Lower leg skin (tissue), 4 donors: ENCODE measurements at regions not wholly inside any gene's neighbourhood (a gene's known extent, or its start where the extent isn't known, plus 50 kb on each side); places are given as distances from the start of the nearest gene placed in this dataset.
"Not testable (repeated sequence)": the region's sequence is repeated elsewhere in the genome, so short reads cannot be mapped to it uniquely, and the experiment has no call there.

Experiments used
- DNase-seq, 2 donors: peaks; one replicate each; pipeline ENCODE4 v3.0.0-alpha.2; 2019; ENCODE audit warnings: low spot score in 2 of 2
- H3K4me3 ChIP-seq: fragments of 200-600 bp; sonication (generic); 2 replicates; pipeline ENCODE4 v1.5.1; 2017; ENCODE audit warnings: mild to moderate bottlenecking, low read depth; ENCODE audit not compliant: poor library complexity, severe bottlenecking
- POLR2A ChIP-seq, 2 donors: fragments of 450-650 bp; IDR thresholded peaks; one replicate each; pipeline ENCODE4 v1.6.1; 2016 to 2017; ENCODE audit warnings: antibody characterized with exemption in 2 of 2, mild to moderate bottlenecking in 1 of 2, moderate library complexity in 1 of 2
- WGBS, 2 donors: methylation state at CpG; one replicate each; pipeline ENCODE4 v1.1.5; 2018; 5-methylcytosine and 5-hydroxymethylcytosine counted together
- intact Hi-C: fragments of 100-400 bp; cut with DNase I; formaldehyde crosslinking; loops from one replicate; pipeline ENCODE4 v1.15.0; 2023; ENCODE audit warnings: low total_unique reads
- TF ChIP-seq, protein P1 (sequence below), 3 donors: fragments of 450-650 bp; IDR thresholded peaks; one replicate each; pipeline ENCODE4 v1.5.1; 2016; ENCODE audit warnings: antibody characterized with exemption in 3 of 3, mild to moderate bottlenecking in 3 of 3, moderate library complexity in 2 of 3

DNA sequence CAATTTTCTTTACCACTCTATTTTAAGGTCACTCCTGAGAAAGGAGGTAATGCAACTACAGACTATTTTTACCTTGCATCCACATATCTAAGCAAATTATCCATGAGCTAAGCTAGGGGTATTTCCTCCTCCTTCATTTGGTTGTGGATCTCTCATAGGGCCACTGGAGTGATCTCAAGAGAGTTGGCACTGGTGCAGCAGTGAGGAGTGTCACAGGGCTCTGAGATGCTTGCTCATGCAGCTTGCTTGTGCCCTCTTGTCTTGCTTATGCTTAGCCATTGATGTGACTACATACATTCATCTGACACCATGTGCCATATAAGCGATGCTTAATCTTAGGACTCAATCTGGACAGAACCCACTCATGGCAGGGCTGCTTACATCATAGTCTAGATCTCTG is 950.3 kb downstream of the TSN start:
- intact Hi-C loops = no loop called here
- no peak overlapping the region for H3K4me3 ChIP-seq
- no peak for DNase-seq
- TF ChIP-seq POLR2A (IDR thresholded peaks at IDR 0.05) = no peak
- TF ChIP-seq, protein P1, sequence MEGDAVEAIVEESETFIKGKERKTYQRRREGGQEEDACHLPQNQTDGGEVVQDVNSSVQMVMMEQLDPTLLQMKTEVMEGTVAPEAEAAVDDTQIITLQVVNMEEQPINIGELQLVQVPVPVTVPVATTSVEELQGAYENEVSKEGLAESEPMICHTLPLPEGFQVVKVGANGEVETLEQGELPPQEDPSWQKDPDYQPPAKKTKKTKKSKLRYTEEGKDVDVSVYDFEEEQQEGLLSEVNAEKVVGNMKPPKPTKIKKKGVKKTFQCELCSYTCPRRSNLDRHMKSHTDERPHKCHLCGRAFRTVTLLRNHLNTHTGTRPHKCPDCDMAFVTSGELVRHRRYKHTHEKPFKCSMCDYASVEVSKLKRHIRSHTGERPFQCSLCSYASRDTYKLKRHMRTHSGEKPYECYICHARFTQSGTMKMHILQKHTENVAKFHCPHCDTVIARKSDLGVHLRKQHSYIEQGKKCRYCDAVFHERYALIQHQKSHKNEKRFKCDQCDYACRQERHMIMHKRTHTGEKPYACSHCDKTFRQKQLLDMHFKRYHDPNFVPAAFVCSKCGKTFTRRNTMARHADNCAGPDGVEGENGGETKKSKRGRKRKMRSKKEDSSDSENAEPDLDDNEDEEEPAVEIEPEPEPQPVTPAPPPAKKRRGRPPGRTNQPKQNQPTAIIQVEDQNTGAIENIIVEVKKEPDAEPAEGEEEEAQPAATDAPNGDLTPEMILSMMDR (IDR thresholded peaks at IDR 0.05) = no peak
- WGBS, 2 donors = 90 to 100% methylated on average over 1 of the region's 1 CpG

DNA sequence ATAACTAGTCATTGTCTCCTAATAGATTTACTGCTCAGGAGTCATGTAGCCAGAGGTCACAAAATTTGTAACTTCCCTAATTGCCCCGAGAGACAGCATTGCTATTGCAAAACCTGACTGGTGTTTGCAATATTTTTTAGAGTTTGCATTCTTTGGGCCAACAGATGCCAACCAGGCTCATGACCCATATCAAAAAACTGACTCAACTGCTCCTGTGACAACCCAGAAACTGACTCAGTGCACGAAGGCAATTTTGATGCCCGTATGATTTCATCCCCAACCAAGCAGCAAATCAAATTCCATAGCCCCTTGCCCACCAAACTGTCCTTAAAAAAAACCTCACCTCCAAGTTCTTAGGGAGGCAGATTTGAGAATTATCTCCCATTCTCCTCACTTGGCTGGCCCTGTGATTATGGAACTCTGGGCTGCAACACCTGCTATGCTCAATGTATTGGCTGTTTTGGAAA is 951.3 kb downstream of the TSN start:
- intact Hi-C loops = no loop called here
- no peak for DNase-seq
- TF ChIP-seq, protein P1 (IDR thresholded peaks at IDR 0.05) = no peak
- TF ChIP-seq POLR2A (IDR thresholded peaks at IDR 0.05) = no peak
- no peak overlapping the region for H3K4me3 ChIP-seq
- WGBS, 2 donors = 62 to 78% methylated on average over 3 of the region's 3 CpGs

DNA sequence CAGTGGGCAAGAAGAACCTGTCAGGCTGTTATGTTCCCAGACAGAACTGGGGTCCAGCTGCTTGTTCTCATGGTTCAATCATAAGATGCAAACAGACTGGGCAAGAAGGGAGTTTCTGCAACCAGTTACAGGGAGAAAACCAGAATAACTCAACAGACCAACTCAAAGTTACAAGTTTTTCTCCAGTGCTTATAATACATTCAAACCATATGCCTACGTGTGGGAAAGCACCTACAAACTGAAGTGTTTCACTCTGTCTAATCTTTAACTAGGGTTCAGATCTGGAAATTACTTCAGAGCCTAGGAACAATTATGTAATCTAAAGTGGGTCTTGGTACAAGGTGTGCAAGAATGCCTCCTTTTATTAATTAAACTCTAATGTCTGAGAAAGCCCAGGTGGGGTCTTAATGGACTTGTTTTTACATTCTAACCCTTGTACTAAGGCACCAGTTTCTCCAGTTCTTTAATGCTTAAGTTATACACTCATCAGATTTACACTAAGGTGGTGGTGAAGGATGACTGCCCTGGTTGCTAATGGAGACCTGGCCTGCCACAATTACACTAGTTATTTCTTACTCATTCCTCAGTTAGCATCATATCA is 951.9 kb downstream of the TSN start:
- WGBS, 2 donors = 71 to 92% methylated on average over 1 of the region's 1 CpG

DNA sequence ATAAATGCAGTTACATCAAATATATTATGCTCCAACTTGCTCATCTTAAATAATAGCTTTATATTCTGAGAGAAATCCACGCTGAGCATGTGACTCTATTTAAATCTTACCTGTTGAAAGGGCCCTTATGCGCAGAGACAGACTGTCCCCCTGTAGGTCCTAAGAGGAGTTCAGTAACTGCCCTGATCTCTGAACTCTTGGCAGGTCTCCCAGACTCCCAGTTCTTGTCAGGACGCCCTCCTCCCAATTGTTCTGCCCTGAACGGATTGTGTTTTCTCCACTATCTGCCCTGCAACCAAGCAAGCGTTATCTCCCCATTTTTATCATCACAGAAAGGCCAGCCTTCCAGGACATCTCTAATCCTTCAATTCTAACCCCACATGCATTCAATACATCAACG is 954.6 kb downstream of the TSN start:
- TF ChIP-seq, protein P1 (IDR thresholded peaks at IDR 0.05) = no peak
- no peak for TF ChIP-seq POLR2A (IDR thresholded peaks at IDR 0.05)
- WGBS, 2 donors = 84 to 90% methylated on average over 6 of the region's 6 CpGs
- intact Hi-C loops = no loop called here
- no peak for DNase-seq
- no peak overlapping the region for H3K4me3 ChIP-seq

More for the DNA sequence above, 951.9 kb downstream of the TSN start:
- TF ChIP-seq POLR2A (IDR thresholded peaks at IDR 0.05) = no peak
- TF ChIP-seq, protein P1 (IDR thresholded peaks at IDR 0.05) = no peak
- H3K4me3 ChIP-seq = no peak overlapping the region
- no peak for DNase-seq
- intact Hi-C loops = no loop called here

DNA sequence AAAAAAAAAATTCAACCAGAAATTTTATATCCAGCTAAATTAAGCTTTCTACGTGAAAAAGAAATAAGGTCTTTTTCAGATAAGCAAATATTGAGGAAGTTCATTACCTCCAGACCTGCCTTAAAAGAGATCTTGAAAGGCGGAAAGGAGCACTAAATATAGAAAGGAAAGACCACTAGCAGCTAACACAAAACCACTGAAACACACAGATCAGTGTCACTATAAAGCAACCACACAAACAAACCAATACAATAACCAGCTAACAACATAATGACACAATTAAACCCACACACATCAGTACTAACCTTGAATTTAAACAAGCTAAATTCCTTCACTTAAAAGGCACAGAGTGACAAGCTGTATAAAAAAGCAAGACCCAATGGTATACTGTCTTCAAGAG is 958.3 kb downstream of the TSN start:
- 87 to 91% methylated on average over 2 of the region's 2 CpGs for WGBS, 2 donors
- TF ChIP-seq POLR2A (IDR thresholded peaks at IDR 0.05) = no peak
- TF ChIP-seq, protein P1 (IDR thresholded peaks at IDR 0.05) = no peak
- H3K4me3 ChIP-seq = no peak overlapping the region
- intact Hi-C loops = no loop called here
- DNase-seq = no peak

DNA sequence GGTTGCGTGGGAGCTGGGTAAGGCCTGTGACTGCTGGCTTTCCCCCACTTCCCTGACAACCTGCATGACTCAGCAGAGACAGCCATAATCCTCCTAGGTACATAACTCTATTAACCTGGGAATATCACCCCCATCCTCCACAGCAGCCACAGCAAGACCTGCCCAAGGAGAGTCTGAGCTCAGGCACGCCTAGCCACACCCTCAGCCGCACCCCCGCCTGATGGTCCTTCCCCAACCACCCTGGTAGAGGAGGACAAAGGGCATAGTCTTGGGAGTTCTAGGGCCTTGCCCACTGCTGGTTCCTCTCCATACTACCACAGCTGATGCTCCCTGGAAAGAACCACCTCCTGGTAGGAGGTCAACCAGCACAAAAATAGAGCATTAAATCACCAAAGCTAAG is 965.4 kb downstream of the TSN start:
- WGBS, 2 donors = 93% methylated on average over 4 of the region's 4 CpGs; no CpG with 5 or more reads in 1 of the 2 donors
- intact Hi-C loops, H3K4me3 ChIP-seq, DNase-seq: not testable (repeated sequence)
